GM19395 (cell line): ENCODE measurements at regions not wholly inside any gene's neighbourhood (a gene's known extent, or its start where the extent isn't known, plus 50 kb on each side); places are given as distances from the start of the nearest gene placed in this dataset.
A peak's percentile ranks its signal among the peaks of the same experiment; 100 is the strongest.

ENCODE experiments used
- ATAC-seq: cut with Tn5 transposase; IDR thresholded peaks from one replicate; pipeline ENCODE4 v1.9.1; 2021; ENCODE audit warnings: mild to moderate bottlenecking, moderate library complexity; ENCODE audit not compliant: unreplicated experiment

DNA sequence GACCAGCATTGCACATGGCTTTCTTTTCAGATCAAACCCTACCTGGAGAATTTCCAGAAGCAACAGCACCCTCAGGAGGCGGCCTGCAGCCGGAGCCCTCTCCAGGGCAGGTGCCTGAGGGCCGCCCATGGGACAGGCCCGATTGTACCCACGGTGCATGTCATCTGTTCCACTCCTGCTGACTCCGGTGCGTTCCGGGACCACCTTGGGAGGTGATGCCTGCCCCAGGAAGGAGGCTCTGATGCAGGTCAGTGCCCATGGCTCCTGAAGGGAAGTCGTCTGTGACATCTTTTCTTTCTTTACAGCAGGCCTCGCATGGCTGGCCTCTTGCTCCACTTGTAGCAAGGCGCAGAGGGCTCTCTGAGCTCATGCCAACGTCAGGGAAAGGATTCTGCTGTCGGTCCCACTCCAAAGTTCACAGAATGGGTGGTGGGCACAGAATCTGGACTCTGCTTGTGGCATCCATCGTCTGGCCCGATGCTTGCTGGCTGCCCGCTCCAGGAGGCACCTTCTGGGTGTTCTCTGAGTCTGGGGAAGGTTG lies 160.7 kb upstream of the RTL1 start:
- ATAC-seq, result no peak

GRCh38 chr14:101064718-101065117 lies 161.2 kb upstream of the RTL1 start:
- ATAC-seq, result no peak

GRCh38 chr14:101065246-101065645 lies 161.7 kb upstream of the RTL1 start:
- ATAC-seq, result no peak

- no peak for ATAC-seq
These were observed 162.5 kb upstream of the RTL1 start for GRCh38 chr14:101065696-101066694.

GRCh38 chr14:101066826-101067510 lies 163.4 kb upstream of the RTL1 start:
- ATAC-seq, result no peak

- ATAC-seq, result no peak
These were observed 165.0 kb upstream of the RTL1 start for GRCh38 chr14:101068313-101069227.

DNA sequence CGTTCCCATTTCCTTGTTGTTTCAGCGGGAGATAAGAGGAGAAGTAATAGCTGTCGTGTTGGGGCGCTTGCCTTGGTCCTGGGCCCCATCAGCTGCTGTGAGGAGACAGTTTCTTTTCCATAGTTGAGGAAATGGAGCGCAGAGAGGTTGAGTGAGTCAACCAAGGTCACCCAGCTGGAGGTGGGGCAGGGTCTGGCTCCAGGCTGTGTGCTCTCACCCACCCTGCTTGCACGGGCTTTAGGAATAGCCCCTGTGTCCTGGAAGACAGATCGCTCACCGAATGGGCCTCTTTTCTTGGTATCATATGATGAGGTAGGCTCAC lies 165.7 kb upstream of the RTL1 start:
- ATAC-seq, result no peak

DNA sequence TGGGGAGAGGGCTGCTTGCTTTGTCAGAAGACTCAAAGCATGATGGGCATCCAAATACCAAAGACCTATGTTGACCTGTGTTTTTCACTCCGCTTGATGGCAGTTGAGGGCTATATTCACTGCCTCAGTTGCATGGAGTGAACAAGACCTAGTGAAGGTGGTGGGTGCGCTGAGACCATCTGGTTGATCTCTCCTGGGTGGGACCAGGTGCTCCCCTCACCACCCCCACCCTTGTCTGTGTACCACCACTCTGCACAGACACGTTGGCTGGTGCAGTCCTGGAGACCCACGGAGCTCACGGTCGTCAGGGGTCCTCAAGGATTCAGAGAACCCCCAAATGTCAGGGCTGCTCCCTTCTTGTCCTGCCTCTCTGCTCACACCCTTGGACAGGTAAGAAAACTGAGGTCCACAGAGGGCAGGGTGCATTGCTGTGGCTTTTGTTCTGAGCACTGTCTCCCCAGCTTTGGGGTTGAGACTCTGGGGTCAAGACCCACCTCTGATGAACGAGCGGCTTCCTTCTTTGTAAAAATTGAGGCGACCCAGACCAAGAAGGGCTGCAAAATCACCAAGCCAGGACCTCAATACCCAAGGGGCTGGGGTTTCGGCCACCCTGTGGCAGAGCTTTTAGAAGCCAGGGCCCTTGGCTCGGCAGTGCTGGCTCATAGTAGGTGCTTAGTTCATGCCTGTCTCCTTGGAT lies 166.3 kb upstream of the RTL1 start:
- no peak for ATAC-seq

- no peak for ATAC-seq
These were observed 167.3 kb upstream of the RTL1 start for GRCh38 chr14:101070540-101071492.

- ATAC-seq, result no peak
These were observed 168.0 kb upstream of the RTL1 start for GRCh38 chr14:101071493-101071906.

DNA sequence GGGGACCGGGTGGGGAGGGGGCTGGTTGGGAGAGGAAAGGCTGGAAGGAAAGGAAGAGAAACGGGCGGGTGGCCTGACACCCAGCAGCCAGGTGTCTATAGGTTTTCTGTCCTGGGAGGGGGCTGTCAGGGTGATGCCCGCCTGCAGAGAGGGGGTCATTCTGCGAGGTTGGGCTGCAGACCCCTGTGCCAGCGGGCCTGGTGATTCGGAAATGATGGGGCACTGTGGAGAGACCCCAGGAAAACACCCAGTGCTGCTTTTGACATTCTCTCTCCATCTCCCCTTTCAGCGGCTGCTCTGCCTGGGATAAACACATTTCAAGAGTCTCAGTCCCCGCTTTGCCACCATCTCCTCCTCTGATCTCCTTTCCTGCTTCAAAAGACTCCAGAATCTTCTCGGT lies 168.5 kb upstream of the RTL1 start:
- no peak for ATAC-seq

- ATAC-seq, result no peak
These were observed 169.0 kb upstream of the RTL1 start for GRCh38 chr14:101072531-101072930.

- peak; percentile 82 for ATAC-seq
These were observed 169.5 kb upstream of the RTL1 start for GRCh38 chr14:101072945-101073597.

DNA sequence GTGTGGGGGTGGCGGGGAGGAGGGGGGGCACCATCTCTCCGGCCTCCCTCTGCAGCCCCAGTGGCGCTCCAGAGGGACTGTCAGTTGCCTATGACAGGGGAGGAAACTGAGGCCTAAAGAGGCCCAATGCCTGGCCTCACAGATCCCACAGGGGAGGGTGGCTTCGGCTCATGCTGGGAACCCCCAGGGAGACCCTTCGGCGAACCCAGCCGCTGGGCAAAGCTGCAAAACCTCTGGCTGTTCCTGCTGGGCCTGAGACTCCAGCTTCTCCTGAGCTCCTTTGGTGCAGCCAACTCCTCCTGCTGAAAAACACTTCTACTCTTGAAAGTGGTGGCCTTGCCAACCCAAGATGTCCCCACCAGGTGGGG lies 170.1 kb upstream of the RTL1 start:
- ATAC-seq, result no peak

DNA sequence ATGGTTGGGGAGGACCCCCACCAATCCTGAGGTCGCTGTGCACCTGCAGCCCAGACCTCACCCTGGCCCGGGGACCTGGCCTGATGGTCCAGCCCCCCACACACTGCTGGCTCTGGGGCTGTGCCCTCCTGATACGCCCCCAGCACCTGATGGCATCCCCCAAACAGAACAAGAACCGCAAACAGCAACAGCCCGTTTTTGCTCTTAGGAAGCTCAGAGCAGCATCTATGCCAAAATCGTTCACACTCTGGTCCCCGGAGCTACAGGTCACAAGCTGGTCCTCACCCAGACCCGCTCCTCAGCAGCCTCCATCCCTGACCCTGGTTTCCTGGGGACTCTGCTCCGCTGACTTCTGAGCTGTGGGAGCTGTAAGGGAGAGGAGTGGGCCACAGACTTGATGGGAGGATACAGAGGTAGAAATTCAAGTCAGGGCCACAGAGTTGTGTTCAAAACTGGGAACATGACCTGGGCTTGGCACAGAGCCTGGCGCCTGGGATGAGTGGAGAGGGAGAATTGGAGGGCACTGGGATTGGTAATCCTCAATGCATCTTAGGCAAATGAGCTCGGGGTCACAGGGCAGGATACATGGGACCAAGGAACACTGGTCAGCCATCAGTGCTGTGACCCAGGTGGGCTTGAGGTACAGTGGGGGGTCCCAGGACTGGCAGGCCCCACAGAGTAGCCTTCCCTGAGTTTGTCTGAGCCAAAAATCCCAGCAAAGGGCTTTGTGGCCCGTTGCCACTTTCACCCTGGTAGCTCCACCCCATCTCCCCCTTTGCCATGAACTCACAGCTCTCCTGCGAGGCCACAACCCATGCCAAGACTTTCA lies 170.9 kb upstream of the RTL1 start:
- no peak for ATAC-seq

DNA sequence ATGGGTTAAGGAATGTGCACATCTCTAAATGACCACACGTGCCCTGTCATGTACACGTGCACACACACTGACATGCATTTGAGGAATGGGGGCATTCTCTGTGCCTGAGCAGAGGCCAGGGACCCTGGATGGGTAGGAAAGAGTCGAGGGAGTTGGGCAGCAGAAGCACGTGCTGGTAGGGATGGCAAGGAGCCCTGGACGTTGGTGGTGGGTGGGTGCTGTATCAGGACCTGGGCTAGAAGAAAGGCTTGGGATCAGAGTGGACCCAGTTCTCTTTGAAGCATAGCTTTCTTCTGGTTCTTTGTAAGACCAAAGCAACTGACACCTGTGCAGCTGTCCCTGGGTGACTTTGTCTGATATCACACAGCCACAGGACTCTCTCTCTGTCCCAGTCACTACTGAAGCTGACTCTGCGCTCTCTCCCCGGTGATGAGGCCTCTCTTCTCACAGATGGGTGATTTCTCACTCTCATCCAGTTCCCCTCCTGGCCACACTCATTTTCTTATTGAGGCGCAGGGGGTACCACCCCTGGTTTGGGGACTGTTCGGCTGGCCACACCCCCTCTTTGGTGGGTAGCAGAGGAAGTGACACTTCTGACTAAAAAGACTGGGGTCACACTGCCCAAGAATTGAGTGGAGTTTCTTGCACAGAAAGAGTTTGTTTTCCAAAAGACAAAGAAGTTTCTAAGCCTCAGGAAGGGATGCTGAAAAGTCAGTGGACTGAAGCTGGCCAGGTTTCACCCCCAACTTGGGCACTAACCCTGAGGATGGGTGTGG lies 171.7 kb upstream of the RTL1 start:
- ATAC-seq, result peak; percentile 61

GRCh38 chr14:101075801-101076413 lies 172.4 kb upstream of the RTL1 start:
- no peak for ATAC-seq
